NCI-H2196 (cell line): ENCODE measurements at regions not wholly inside any gene's neighbourhood (a gene's known extent, or its start where the extent isn't known, plus 50 kb on each side); places are given as distances from the start of the nearest gene placed in this dataset.
"Not testable (repeated sequence)": the region's sequence is repeated elsewhere in the genome, so short reads cannot be mapped to it uniquely, and the experiment has no call there.

Experiments
- DNase-seq: peaks from one replicate; lab custom pipeline; 2025; ENCODE audit not compliant: unreplicated experiment; lab: John Stamatoyannopoulos, UW

GRCh38 chr6:158886346-158886977 lies 67.3 kb upstream of the EZR start:
- not testable (repeated sequence) for DNase-seq

GRCh38 chr6:158881884-158882283 lies 62.7 kb upstream of the EZR start:
- not testable (repeated sequence) for DNase-seq

- not testable (repeated sequence) for DNase-seq
These were observed 62.1 kb upstream of the EZR start for GRCh38 chr6:158881276-158881675.

GRCh38 chr6:158879180-158879579 lies 60.0 kb upstream of the EZR start:
- no peak for DNase-seq

- no peak for DNase-seq
These were observed 58.5 kb upstream of the EZR start for GRCh38 chr6:158877716-158878115.

- DNase-seq, result no peak
These were observed 57.7 kb upstream of the EZR start for GRCh38 chr6:158876886-158877285.

GRCh38 chr6:158870649-158870957 lies 51.4 kb upstream of the EZR start:
- no peak for DNase-seq

- peak; percentile 91 for DNase-seq
These were observed 50.9 kb upstream of the EZR start for GRCh38 chr6:158869826-158870648.

GRCh38 chr6:158868890-158869825 lies 50.0 kb upstream of the EZR start:
- peak; percentile 91 for DNase-seq
